ENCODE measurements at regions not wholly inside any gene's neighbourhood (a gene's known extent, or its start where the extent isn't known, plus 50 kb on each side); places are given as distances from the start of the nearest gene placed in this dataset.

- DNase-seq, result no peak
These were observed 334.7 kb downstream of the INHBA start for GRCh38 chr7:41367967-41368882.

DNA sequence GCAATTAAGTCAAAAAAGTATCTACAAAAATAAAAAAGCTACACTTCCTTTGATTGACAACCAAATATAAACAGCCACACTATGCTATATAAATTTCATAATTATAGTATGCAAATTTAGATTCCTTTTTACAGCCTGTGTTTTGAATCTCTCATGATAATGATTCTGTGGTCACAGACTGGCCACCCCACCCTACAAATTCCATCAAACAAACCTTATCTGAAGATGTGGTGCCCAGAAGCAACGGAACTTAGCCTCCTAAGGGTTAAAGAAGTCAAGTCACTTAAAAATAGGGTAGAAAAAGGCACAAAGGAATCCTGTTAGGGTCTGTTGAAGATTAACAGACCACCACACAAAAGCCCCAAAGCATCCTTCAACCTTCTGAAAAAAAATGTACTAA is 351.8 kb downstream of the INHBA start:
- ChIA-PET POLR2A (no interaction called here), CTCF (no interaction called here)
- DNase-seq, result no peak
- 35% methylated on average over 1 of the region's 1 CpG for WGBS (ENCODE audit: low lambda C conversion rate)
- no peak overlapping the region for H2AFZ ChIP-seq (ENCODE audit: low read depth)
- H3K9ac ChIP-seq, result no peak overlapping the region
- no peak overlapping the region for H3K27ac ChIP-seq (ENCODE audit: low read depth in 2 of 2, low read length in 1 of 2)
- H3K79me2 ChIP-seq (ENCODE audit: insufficient read depth), result no peaks in the 10 kb centered on the region
- no peak for TF ChIP-seq SMC3 (IDR thresholded peaks at IDR 0.05; ENCODE audit: low read depth, low read length)
- TF ChIP-seq EP300 (IDR thresholded peaks at IDR 0.05; ENCODE audit: borderline replicate concordance in 1 of 2, low read depth in 1 of 2, low read length in 1 of 2), result no peak
- no peak for TF ChIP-seq TEAD4 (IDR thresholded peaks at IDR 0.05; ENCODE audit: borderline replicate concordance, insufficient read depth)
- TF ChIP-seq, protein P1, sequence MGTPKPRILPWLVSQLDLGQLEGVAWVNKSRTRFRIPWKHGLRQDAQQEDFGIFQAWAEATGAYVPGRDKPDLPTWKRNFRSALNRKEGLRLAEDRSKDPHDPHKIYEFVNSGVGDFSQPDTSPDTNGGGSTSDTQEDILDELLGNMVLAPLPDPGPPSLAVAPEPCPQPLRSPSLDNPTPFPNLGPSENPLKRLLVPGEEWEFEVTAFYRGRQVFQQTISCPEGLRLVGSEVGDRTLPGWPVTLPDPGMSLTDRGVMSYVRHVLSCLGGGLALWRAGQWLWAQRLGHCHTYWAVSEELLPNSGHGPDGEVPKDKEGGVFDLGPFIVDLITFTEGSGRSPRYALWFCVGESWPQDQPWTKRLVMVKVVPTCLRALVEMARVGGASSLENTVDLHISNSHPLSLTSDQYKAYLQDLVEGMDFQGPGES (IDR thresholded peaks at IDR 0.05; ENCODE audit: low read depth, low read length), result no peak
- no peak for TF ChIP-seq RFX5 (IDR thresholded peaks at IDR 0.05; ENCODE audit: low read length)
- TF ChIP-seq RCOR1 (IDR thresholded peaks at IDR 0.05; ENCODE audit: low read length), result no peak
- TF ChIP-seq, protein P2, sequence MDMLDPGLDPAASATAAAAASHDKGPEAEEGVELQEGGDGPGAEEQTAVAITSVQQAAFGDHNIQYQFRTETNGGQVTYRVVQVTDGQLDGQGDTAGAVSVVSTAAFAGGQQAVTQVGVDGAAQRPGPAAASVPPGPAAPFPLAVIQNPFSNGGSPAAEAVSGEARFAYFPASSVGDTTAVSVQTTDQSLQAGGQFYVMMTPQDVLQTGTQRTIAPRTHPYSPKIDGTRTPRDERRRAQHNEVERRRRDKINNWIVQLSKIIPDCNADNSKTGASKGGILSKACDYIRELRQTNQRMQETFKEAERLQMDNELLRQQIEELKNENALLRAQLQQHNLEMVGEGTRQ (IDR thresholded peaks at IDR 0.05; ENCODE audit: borderline replicate concordance, low read depth, low read length), result no peak
- no peak for TF ChIP-seq POLR2AphosphoS5 (IDR thresholded peaks at IDR 0.05; ENCODE audit: low read depth, low read length)
- no peak for TF ChIP-seq TAF1 (IDR thresholded peaks at IDR 0.05; ENCODE audit: borderline replicate concordance, low read depth, low read length)
- H3K4me2 ChIP-seq, result no peak overlapping the region
- H3K4me1 ChIP-seq (ENCODE audit: control insufficient read depth in 1 of 2, insufficient read depth in 2 of 2, low read depth in 1 of 2, low read length in 1 of 2), result no peaks in the 10 kb centered on the region
- no peaks in the 10 kb centered on the region for H4K20me1 ChIP-seq (ENCODE audit: insufficient read depth)
- no peaks in the 10 kb centered on the region for H3K9me2 ChIP-seq
- no peaks in the 10 kb centered on the region for H3K27me3 ChIP-seq (ENCODE audit: insufficient read depth)
- H3K4me3 ChIP-seq (ENCODE audit: low read depth in 2 of 2, low read length in 1 of 2), result no peak overlapping the region
- no peaks in the 10 kb centered on the region for H3K36me3 ChIP-seq (replicated peaks in 1 of 2; ENCODE audit: control insufficient read depth in 1 of 2, insufficient read depth in 2 of 2, low read length in 1 of 2)
- H3K9me3 ChIP-seq, result no peaks in the 10 kb centered on the region
- H3F3A ChIP-seq (replicated peaks; ENCODE audit: insufficient read depth), result no peaks in the 10 kb centered on the region

More at GRCh38 chr7:41367967-41368882, 334.7 kb downstream of the INHBA start:
- Histone ChIP-seq H3K27ac (ENCODE audit: low read depth in 2 of 2, low read length in 1 of 2) (no peak overlapping the region), H3K4me1 (ENCODE audit: control insufficient read depth in 1 of 2, insufficient read depth in 2 of 2, low read depth in 1 of 2, low read length in 1 of 2) (no peaks in the 10 kb centered on the region), H3K9ac (no peak overlapping the region), H4K20me1 (ENCODE audit: insufficient read depth) (no peaks in the 10 kb centered on the region), H3K27me3 (ENCODE audit: insufficient read depth) (no peaks in the 10 kb centered on the region), H3K79me2 (ENCODE audit: insufficient read depth) (no peaks in the 10 kb centered on the region), H2AFZ (ENCODE audit: low read depth) (no peak overlapping the region), H3K9me2 (no peaks in the 10 kb centered on the region), H3F3A (replicated peaks; ENCODE audit: insufficient read depth) (no peaks in the 10 kb centered on the region), H3K4me2 (no peak overlapping the region), H3K9me3 (no peaks in the 10 kb centered on the region), H3K36me3 (replicated peaks in 1 of 2; ENCODE audit: control insufficient read depth in 1 of 2, insufficient read depth in 2 of 2, low read length in 1 of 2) (no peaks in the 10 kb centered on the region), H3K4me3 (ENCODE audit: low read depth in 2 of 2, low read length in 1 of 2) (no peak overlapping the region)
- CTCF ChIA-PET, result interaction anchor here (0.6 kb wide), 1 partner anchor 923 kb away, joined by 3 read pairs; no protein-coding TSS in a partner anchor
- TF ChIP-seq NRF1 (IDR thresholded peaks at IDR 0.05; ENCODE audit: low read depth, low read length) (no peak), CHD2 (IDR thresholded peaks at IDR 0.05; ENCODE audit: low read length, partially characterized antibody) (no peak), TAF1 (IDR thresholded peaks at IDR 0.05; ENCODE audit: borderline replicate concordance, low read depth, low read length) (no peak), RAD21 (IDR thresholded peaks at IDR 0.05; ENCODE audit: low read length) (no peak), JUND (IDR thresholded peaks at IDR 0.05) (no peak), MXI1 (IDR thresholded peaks at IDR 0.05; ENCODE audit: low read depth, low read length) (no peak), NFIC (IDR thresholded peaks at IDR 0.05; ENCODE audit: borderline replicate concordance) (no peak), EZH2phosphoT487 (IDR thresholded peaks at IDR 0.05; ENCODE audit: borderline replicate concordance, low read depth) (no peak), FOXM1 (IDR thresholded peaks at IDR 0.05; ENCODE audit: low read depth) (no peak), RFX5 (IDR thresholded peaks at IDR 0.05; ENCODE audit: low read length) (no peak)
- TF ChIP-seq, protein P3, sequence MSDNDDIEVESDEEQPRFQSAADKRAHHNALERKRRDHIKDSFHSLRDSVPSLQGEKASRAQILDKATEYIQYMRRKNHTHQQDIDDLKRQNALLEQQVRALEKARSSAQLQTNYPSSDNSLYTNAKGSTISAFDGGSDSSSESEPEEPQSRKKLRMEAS (IDR thresholded peaks at IDR 0.05; ENCODE audit: low read depth), result no peak
- POLR2A ChIA-PET, result no interaction called here
- 84% methylated on average over 11 of the region's 11 CpGs for WGBS (ENCODE audit: low lambda C conversion rate)

Measured in SK-N-SH (cell line).